Mucosa of rectum (tissue), 2 donors: ENCODE measurements at regions not wholly inside any gene's neighbourhood (a gene's known extent, or its start where the extent isn't known, plus 50 kb on each side); places are given as distances from the start of the nearest gene placed in this dataset.

Source experiments
- H3K27ac ChIP-seq, 2 donors: one replicate each; pipeline ENCODE4 v1.7.0; 2013; ENCODE audit warnings: inconsistent platforms in 2 of 2, low read depth in 2 of 2, low read length in 2 of 2
- H3K27me3 ChIP-seq, 2 donors: one replicate each; pipeline ENCODE4 v1.7.0; 2013; ENCODE audit warnings: low read length in 2 of 2; ENCODE audit not compliant: control insufficient read depth in 2 of 2, insufficient read depth in 2 of 2
- H3K36me3 ChIP-seq, 2 donors: one replicate each; pipeline ENCODE4 v1.7.0; 2013; ENCODE audit warnings: low read length in 2 of 2; ENCODE audit not compliant: control insufficient read depth in 2 of 2, insufficient read depth in 2 of 2
- H3K4me1 ChIP-seq, 2 donors: one replicate each; pipeline ENCODE4 v1.7.0; 2013; ENCODE audit warnings: low read length in 2 of 2, mild to moderate bottlenecking in 1 of 2; ENCODE audit not compliant: control insufficient read depth in 2 of 2, insufficient read depth in 2 of 2
- H3K4me3 ChIP-seq, 2 donors: one replicate each; pipeline ENCODE4 v1.7.0; 2013; ENCODE audit warnings: low read length in 2 of 2
- H3K9ac ChIP-seq, 2 donors: one replicate each; pipeline ENCODE4 v1.7.0; 2013; ENCODE audit warnings: low read length in 2 of 2, low read depth in 1 of 2, mild to moderate bottlenecking in 1 of 2
- H3K9me3 ChIP-seq, 2 donors: one replicate each; pipeline ENCODE4 v1.7.0; 2013; ENCODE audit warnings: low read length in 2 of 2; ENCODE audit not compliant: control insufficient read depth in 2 of 2
- donor health status: healthy.
- donor health status: Normal muscosa, but diverticular disease.

- no peaks in the 10 kb centered on the region for H3K9me3 ChIP-seq
- H3K4me3 ChIP-seq: no peak overlapping the region
- H3K9ac ChIP-seq: no peak overlapping the region
- no peaks in the 10 kb centered on the region for H3K4me1 ChIP-seq
- no peaks in the 10 kb centered on the region for H3K36me3 ChIP-seq
- no peak overlapping the region for H3K27ac ChIP-seq
- no peaks in the 10 kb centered on the region for H3K27me3 ChIP-seq
Measured at GRCh38 chr1:191875994-191876393, 282.3 kb upstream of the RGS18 start.

DNA sequence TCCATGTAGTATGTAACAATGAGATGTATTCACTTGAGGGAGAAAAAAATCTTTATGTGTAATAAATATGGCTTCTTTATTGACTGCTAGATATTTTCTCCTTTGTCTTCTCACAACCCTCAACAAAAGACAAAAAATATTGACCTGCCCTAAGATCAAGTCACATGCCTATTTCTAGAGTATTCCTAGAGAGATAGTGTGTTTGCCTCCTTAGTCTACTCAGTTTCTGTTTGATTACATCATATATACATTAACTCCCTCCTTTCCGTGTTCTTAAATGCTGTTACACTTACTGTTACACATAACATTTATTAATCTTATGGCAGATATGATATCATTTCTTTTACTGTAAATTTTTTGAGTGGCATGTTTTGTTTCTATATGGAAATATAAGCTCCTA is 281.6 kb upstream of the RGS18 start:
- Histone ChIP-seq H3K27ac (no peak overlapping the region), H3K4me1 (no peaks in the 10 kb centered on the region), H3K36me3 (no peaks in the 10 kb centered on the region), H3K4me3 (no peak overlapping the region), H3K9me3 (no peaks in the 10 kb centered on the region), H3K9ac (no peak overlapping the region), H3K27me3 (no peaks in the 10 kb centered on the region)

DNA sequence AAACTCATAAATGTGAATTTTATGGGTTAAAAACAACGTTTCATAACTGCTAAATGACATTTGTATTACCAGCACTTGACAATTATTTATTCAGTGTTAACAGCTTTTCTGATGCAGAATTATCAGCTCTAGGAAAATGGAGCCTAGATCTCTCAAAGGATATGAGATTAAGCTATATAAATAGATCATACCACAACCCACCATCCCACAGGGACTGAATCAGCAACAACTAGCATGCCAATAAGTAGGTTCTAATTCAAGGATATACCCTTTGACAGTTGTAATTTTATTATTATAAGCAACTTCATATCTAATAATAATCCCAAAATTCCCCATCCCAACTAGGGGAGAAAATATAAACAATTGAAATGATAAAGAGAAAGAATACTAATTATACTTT is 275.4 kb upstream of the RGS18 start:
- Histone ChIP-seq H3K9ac (no peak overlapping the region), H3K27me3 (no peaks in the 10 kb centered on the region), H3K4me1 (no peaks in the 10 kb centered on the region), H3K36me3 (no peaks in the 10 kb centered on the region), H3K9me3 (no peaks in the 10 kb centered on the region), H3K4me3 (no peak overlapping the region), H3K27ac (no peak overlapping the region)

DNA sequence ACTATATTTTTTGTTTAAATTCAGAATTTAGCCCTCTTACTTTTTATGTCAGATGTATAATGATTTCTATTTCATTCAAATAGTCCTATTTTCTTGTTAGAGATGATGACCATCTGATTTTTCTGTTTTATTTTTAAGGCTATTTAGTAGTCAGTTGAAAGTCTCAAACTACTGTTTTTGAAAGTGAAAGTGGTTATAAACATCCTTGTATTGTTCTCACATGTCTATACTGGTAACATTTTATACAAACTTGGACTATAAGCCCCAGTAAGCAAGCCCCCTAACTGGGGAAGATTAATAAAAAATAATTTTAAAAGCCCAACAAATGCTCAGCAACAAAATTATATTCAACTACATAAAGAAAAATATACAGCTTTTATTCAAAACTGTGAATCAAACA is 271.3 kb upstream of the RGS18 start:
- H3K9ac ChIP-seq: no peak overlapping the region

GRCh38 chr1:191888996-191889622 is 269.2 kb upstream of the RGS18 start:
- H3K4me3 ChIP-seq: no peak overlapping the region
- H3K27ac ChIP-seq: no peak overlapping the region
- no peak overlapping the region for H3K9ac ChIP-seq
- no peaks in the 10 kb centered on the region for H3K36me3 ChIP-seq
- H3K27me3 ChIP-seq: no peaks in the 10 kb centered on the region
- H3K4me1 ChIP-seq: no peaks in the 10 kb centered on the region
- no peaks in the 10 kb centered on the region for H3K9me3 ChIP-seq

More for the DNA sequence above, 271.3 kb upstream of the RGS18 start:
- H3K4me1 ChIP-seq: no peaks in the 10 kb centered on the region
- no peaks in the 10 kb centered on the region for H3K27me3 ChIP-seq
- no peak overlapping the region for H3K4me3 ChIP-seq
- H3K36me3 ChIP-seq: no peaks in the 10 kb centered on the region
- no peaks in the 10 kb centered on the region for H3K9me3 ChIP-seq
- H3K27ac ChIP-seq: no peak overlapping the region

DNA sequence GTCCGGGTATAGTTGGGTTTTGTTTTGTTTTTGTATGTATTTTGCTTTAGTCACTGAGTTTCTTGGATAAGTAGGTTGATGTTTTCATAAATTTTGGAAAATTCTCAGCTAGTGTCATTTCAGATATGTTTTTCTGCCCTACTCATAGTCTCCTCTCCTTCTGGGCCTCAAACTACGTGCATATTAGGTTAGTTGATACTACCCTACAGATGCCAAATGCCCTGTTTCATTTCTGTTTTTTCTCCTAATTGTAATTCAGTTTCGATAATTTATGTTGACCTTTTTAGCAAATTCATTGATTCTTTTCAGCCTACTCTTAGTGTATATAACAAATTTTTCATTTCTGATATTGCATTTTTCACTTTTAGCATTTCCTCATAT is 268.6 kb upstream of the RGS18 start:
- Histone ChIP-seq H3K27ac (no peak overlapping the region), H3K9ac (no peak overlapping the region), H3K36me3 (no peaks in the 10 kb centered on the region), H3K4me3 (no peak overlapping the region), H3K9me3 (no peaks in the 10 kb centered on the region), H3K27me3 (no peaks in the 10 kb centered on the region), H3K4me1 (no peaks in the 10 kb centered on the region)

DNA sequence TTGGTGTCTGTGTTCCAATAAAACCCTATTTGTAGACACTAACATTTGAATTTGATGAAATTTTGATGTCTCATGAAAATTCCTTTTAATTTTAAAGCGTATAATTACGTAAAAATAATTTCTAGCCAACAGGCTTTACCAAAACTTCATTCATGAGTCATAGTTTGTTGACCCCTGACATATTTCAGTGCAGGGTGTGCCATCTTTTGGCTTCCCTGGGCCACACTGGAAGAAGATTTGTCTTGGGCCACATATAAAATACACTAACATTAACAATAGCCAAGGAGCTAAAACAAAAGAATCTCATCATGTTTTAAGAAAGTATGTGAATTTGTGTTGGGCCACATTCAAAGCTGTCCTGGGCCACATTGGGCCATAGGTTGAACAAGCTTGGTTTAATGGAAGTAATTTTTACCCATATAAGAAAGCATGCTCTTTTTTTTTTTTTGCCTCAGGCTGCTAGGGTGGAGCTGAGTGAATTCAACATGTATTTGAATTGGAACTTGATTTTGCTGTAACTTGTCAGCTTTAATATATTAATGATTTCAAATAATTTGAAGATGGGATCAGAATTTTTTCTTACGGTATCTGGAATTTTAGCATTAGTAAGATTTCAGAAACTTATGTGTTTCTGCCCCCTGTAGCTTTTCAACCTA is 267.7 kb upstream of the RGS18 start:
- no peak overlapping the region for H3K27ac ChIP-seq

DNA sequence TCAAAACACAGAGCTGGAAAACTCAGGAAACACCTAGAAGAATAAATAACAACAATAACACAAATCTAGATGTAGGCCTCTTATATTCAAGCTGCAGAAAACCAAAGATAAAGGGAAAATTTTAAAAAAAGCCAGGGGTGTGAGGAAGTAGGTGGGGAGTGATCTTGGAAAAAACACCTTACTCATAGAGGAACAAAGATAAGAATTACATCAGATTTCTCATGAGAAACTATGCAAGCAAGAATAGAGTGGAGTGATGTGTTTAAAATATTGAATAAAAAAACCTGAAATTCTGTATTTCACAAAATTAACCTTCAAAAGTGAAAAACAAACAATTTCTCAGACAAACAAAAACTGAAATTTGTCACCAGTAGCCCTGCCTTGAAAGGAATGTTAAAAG is 265.5 kb upstream of the RGS18 start:
- H3K9me3 ChIP-seq: no peaks in the 10 kb centered on the region
- H3K9ac ChIP-seq: no peak overlapping the region
- H3K27me3 ChIP-seq: no peaks in the 10 kb centered on the region
- H3K27ac ChIP-seq: no peak overlapping the region
- no peak overlapping the region for H3K4me3 ChIP-seq
- no peaks in the 10 kb centered on the region for H3K4me1 ChIP-seq
- H3K36me3 ChIP-seq: no peaks in the 10 kb centered on the region

More for the DNA sequence above, 267.7 kb upstream of the RGS18 start:
- Histone ChIP-seq H3K4me3 (no peak overlapping the region), H3K27me3 (no peaks in the 10 kb centered on the region), H3K9me3 (no peaks in the 10 kb centered on the region), H3K9ac (no peak overlapping the region), H3K36me3 (no peaks in the 10 kb centered on the region), H3K4me1 (no peaks in the 10 kb centered on the region)

DNA sequence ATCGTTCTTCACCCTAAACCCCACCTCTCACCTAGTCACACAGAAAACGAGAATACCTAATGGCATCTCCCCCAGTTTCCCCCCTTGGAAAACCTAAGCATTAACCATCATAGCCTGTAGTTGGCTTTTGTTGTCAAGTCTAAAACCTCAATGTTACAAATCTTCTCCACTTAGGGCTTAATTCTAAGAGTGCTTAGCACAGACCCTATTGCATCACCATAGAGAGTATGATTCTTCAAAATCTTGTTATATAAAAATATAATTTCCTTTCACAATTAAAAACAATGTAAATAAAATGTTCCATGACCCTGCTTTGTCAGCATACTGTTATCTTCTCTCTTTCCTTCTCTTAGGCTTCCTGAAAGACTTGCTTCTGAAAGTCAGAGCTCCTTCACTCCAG is 263.2 kb upstream of the RGS18 start:
- Histone ChIP-seq H3K36me3 (no peaks in the 10 kb centered on the region), H3K4me1 (no peaks in the 10 kb centered on the region), H3K27ac (no peak overlapping the region), H3K27me3 (no peaks in the 10 kb centered on the region), H3K9me3 (no peaks in the 10 kb centered on the region), H3K9ac (no peak overlapping the region), H3K4me3 (no peak overlapping the region)

DNA sequence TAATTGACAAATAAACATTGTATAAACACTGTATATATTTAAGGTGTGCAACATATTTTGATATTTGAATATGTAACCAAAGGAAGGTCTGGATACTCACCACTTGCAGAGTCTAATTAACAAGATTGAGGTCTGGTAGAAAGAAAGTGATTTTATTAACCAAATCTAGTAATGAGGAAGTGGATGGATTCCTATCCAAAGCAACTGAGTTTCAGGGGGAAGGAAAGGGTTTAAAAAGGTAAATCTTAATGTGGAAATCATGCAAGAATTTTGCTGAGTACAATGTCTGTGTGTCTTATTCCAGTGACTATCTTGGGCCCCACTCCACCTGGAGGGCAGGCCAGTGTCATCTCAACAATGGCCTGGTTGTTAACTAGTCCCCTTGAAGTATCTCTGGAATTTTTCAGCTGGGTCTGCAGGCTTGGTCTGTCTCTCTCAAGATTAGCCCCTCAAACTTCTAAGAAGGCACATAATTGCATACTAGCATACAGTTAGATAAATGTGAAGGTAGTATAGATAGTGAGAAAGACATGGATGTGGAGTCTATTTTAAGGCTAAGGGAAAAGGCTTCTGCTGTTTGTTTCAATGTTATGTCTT is 262.7 kb upstream of the RGS18 start:
- no peaks in the 10 kb centered on the region for H3K9me3 ChIP-seq

More for the DNA sequence above, 262.7 kb upstream of the RGS18 start:
- Histone ChIP-seq H3K27me3 (no peaks in the 10 kb centered on the region), H3K27ac (no peak overlapping the region), H3K4me1 (no peaks in the 10 kb centered on the region), H3K36me3 (no peaks in the 10 kb centered on the region), H3K9ac (no peak overlapping the region), H3K4me3 (no peak overlapping the region)
